GM10266 (cell line): ENCODE measurements at regions not wholly inside any gene's neighbourhood (a gene's known extent, or its start where the extent isn't known, plus 50 kb on each side); places are given as distances from the start of the nearest gene placed in this dataset.

Experiments used
- DNase-seq: peaks from one replicate; pipeline ENCODE4 v3.0.0; 2012; ENCODE audit errors: extremely low spot score
- CTCF ChIP-seq: IDR thresholded peaks from 2 replicates; pipeline ENCODE4 v1.5.1; 2012; ENCODE audit warnings: mild to moderate bottlenecking, low read depth; ENCODE audit not compliant: control insufficient read depth, insufficient read depth; ENCODE audit errors: missing control alignments

GRCh38 chr2:19600982-19601381 is 242.6 kb upstream of the OSR1 start:
- no peak for TF ChIP-seq CTCF
- no peak for DNase-seq

- TF ChIP-seq CTCF: no peak
- DNase-seq: no peak
Measured at GRCh38 chr2:19600506-19600905, 242.1 kb upstream of the OSR1 start.

GRCh38 chr2:19598971-19599370 is 240.5 kb upstream of the OSR1 start:
- DNase-seq: no peak
- TF ChIP-seq CTCF: no peak

GRCh38 chr2:19592197-19592596 is 233.8 kb upstream of the OSR1 start:
- TF ChIP-seq CTCF: no peak
- no peak for DNase-seq

- DNase-seq: no peak
- no peak for TF ChIP-seq CTCF
Measured at GRCh38 chr2:19589791-19590190, 231.4 kb upstream of the OSR1 start.

- DNase-seq: no peak
Measured at GRCh38 chr2:19580830-19581229, 222.4 kb upstream of the OSR1 start.

GRCh38 chr2:19580264-19580663 is 221.8 kb upstream of the OSR1 start:
- TF ChIP-seq CTCF: no peak
- no peak for DNase-seq

More at GRCh38 chr2:19580830-19581229, 222.4 kb upstream of the OSR1 start:
- no peak for TF ChIP-seq CTCF

GRCh38 chr2:19579461-19579860 is 221.0 kb upstream of the OSR1 start:
- no peak for TF ChIP-seq CTCF

More at GRCh38 chr2:19579461-19579860, 221.0 kb upstream of the OSR1 start:
- DNase-seq: no peak
